ENCODE measurements at regions not wholly inside any gene's neighbourhood (a gene's known extent, or its start where the extent isn't known, plus 50 kb on each side); places are given as distances from the start of the nearest gene placed in this dataset.

GRCh38 chr3:80366808-80367548 lies 599.2 kb upstream of the ROBO1 start:
- TF ChIP-seq ARHGAP35 (IDR thresholded peaks at IDR 0.05; ENCODE audit: partially characterized antibody) (no peak), POLR2A (conservative IDR thresholded peaks at IDR 0.05) (no peak), ZFP1 (CRISPR knock-in tag; IDR thresholded peaks at IDR 0.05) (no peak), CLOCK (CRISPR knock-in tag; IDR thresholded peaks at IDR 0.05; ENCODE audit: borderline replicate concordance) (no peak), ATF3 (IDR thresholded peaks at IDR 0.05) (no peak), ATF3 (CRISPR knock-in tag; conservative IDR thresholded peaks at IDR 0.05) (no peak), ZNF436 (CRISPR knock-in tag; IDR thresholded peaks at IDR 0.05) (no peak), EZH2 (IDR thresholded peaks at IDR 0.05; ENCODE audit: borderline replicate concordance, low read depth, low read length) (no peak), RFX5 (IDR thresholded peaks at IDR 0.05; ENCODE audit: low read depth, low read length) (no peak), E2F4 (CRISPR knock-in tag; IDR thresholded peaks at IDR 0.05; ENCODE audit: low read depth) (no peak)

All from K562 (cell line).